H9 (cell line): ENCODE measurements at regions not wholly inside any gene's neighbourhood (a gene's known extent, or its start where the extent isn't known, plus 50 kb on each side); places are given as distances from the start of the nearest gene placed in this dataset.

Experiments
- DNase-seq: peaks from one replicate; pipeline ENCODE4 v3.0.0-alpha.2; 2017
- H2AFZ ChIP-seq: one replicate; pipeline ENCODE4 v1.6.1; 2013; ENCODE audit warnings: mild to moderate bottlenecking, low read length, control low read depth, moderate library complexity
- H2AK5ac ChIP-seq: 2 replicates; pipeline ENCODE4 v1.6.1; 2013; ENCODE audit warnings: low read length, control low read depth, mixed read lengths; ENCODE audit not compliant: insufficient read length
- H2BK120ac ChIP-seq: one replicate; pipeline ENCODE4 v1.6.1; 2013; ENCODE audit warnings: low read depth, mild to moderate bottlenecking, low read length, control low read depth, inconsistent platforms; ENCODE audit not compliant: poor library complexity, severe bottlenecking
- H2BK12ac ChIP-seq: 2 replicates; pipeline ENCODE4 v1.6.1; 2013; ENCODE audit warnings: low read length, control low read depth, mixed read lengths, low read depth; ENCODE audit not compliant: insufficient read length
- H2BK15ac ChIP-seq: 2 replicates; pipeline ENCODE4 v1.6.1; 2013; ENCODE audit warnings: low read depth, low read length, control low read depth
- H2BK20ac ChIP-seq: one replicate; pipeline ENCODE4 v1.6.1; 2013; ENCODE audit warnings: low read depth, mild to moderate bottlenecking, low read length, control low read depth, inconsistent platforms; ENCODE audit not compliant: poor library complexity, severe bottlenecking
- H2BK5ac ChIP-seq: 2 replicates; pipeline ENCODE4 v1.6.1; 2013; ENCODE audit warnings: low read length, control low read depth, mixed read lengths; ENCODE audit not compliant: insufficient read length
- H3K14ac ChIP-seq: 2 replicates; pipeline ENCODE4 v1.6.1; 2013; ENCODE audit warnings: low read length, control low read depth; ENCODE audit not compliant: insufficient read depth
- H3K18ac ChIP-seq: 2 replicates; pipeline ENCODE4 v1.6.1; 2013; ENCODE audit warnings: low read depth, mild to moderate bottlenecking, mixed read lengths, low read length, control low read depth; ENCODE audit not compliant: insufficient read length
- H3K23ac ChIP-seq: 2 replicates; pipeline ENCODE4 v1.6.1; 2013; ENCODE audit warnings: low read length, control low read depth, mixed read lengths, low read depth; ENCODE audit not compliant: insufficient read length
- H3K23me2 ChIP-seq: 2 replicates; pipeline ENCODE4 v1.6.1; 2013; ENCODE audit warnings: low read depth, mild to moderate bottlenecking, mixed read lengths, low read length, control low read depth; ENCODE audit not compliant: insufficient read length, poor library complexity, severe bottlenecking
- H3K27ac ChIP-seq: 2 replicates; pipeline ENCODE4 v1.5.1; 2013; ENCODE audit warnings: low read length, control low read depth, mixed read lengths, low read depth; ENCODE audit not compliant: insufficient read length
- H3K27me3 ChIP-seq: 2 replicates; pipeline ENCODE4 v1.6.1; 2013; ENCODE audit warnings: low read length, control low read depth, inconsistent platforms; ENCODE audit not compliant: insufficient read depth
- H3K4ac ChIP-seq: 2 replicates; pipeline ENCODE4 v1.6.1; 2013; ENCODE audit warnings: low read depth, mild to moderate bottlenecking, control low read depth, inconsistent platforms, low read length, moderate library complexity
- H3K4me1 ChIP-seq: 2 replicates; pipeline ENCODE4 v1.6.1; 2013; ENCODE audit warnings: low read length, control low read depth, inconsistent platforms; ENCODE audit not compliant: insufficient read depth
- H3K4me2 ChIP-seq: 2 replicates; pipeline ENCODE4 v1.6.1; 2013; ENCODE audit warnings: low read length, control low read depth, mixed read lengths; ENCODE audit not compliant: insufficient read length, insufficient read depth
- H3K56ac ChIP-seq: 2 replicates; pipeline ENCODE4 v1.6.1; 2013; ENCODE audit warnings: low read depth, mild to moderate bottlenecking, mixed read lengths, low read length, control low read depth; ENCODE audit not compliant: insufficient read length
- H3K79me1 ChIP-seq: 2 replicates; pipeline ENCODE4 v1.6.1; 2013; ENCODE audit warnings: low read depth, mild to moderate bottlenecking, moderate library complexity, low read length, control low read depth, inconsistent platforms; ENCODE audit not compliant: insufficient read depth, poor library complexity, severe bottlenecking
- H3K79me2 ChIP-seq: 2 replicates; pipeline ENCODE4 v1.6.1; 2013; ENCODE audit warnings: low read length, control low read depth, inconsistent platforms; ENCODE audit not compliant: insufficient read depth
- H3K9ac ChIP-seq: 2 replicates; pipeline ENCODE4 v1.6.1; 2013; ENCODE audit warnings: low read length, control low read depth, mixed read lengths; ENCODE audit not compliant: insufficient read length; ENCODE audit errors: extremely low read depth
- H3K9me3 ChIP-seq: one replicate; pipeline ENCODE4 v1.6.1; 2013; ENCODE audit warnings: low read depth, low read length, inconsistent platforms; ENCODE audit not compliant: control insufficient read depth
- H3T11ph ChIP-seq: one replicate; pipeline ENCODE4 v1.6.1; 2013; ENCODE audit warnings: mild to moderate bottlenecking, low read length, control low read depth, inconsistent platforms
- H4K20me1 ChIP-seq: one replicate; pipeline ENCODE4 v1.6.1; 2013; ENCODE audit not compliant: control insufficient read depth, insufficient read length, insufficient read depth
- H4K5ac ChIP-seq: 2 replicates; pipeline ENCODE4 v1.6.1; 2013; ENCODE audit warnings: low read depth, mild to moderate bottlenecking, mixed read lengths, low read length, control low read depth; ENCODE audit not compliant: insufficient read length
- H4K8ac ChIP-seq: replicated peaks from 2 replicates; pipeline ENCODE4 v1.6.1; 2013; ENCODE audit warnings: low read length, control low read depth, mixed read lengths, low read depth; ENCODE audit not compliant: insufficient read length
- H4K91ac ChIP-seq: 2 replicates; pipeline ENCODE4 v1.6.1; 2013; ENCODE audit warnings: low read depth, mild to moderate bottlenecking, moderate library complexity, mixed read lengths, low read length, control low read depth; ENCODE audit not compliant: insufficient read length
- H3K27ac Mint-ChIP-seq, 3 experiments: 2 replicates in 2 of 3; 3 replicates in 1 of 3; pipeline ENCODE4 v1.8.0; 2020 to 2021; ENCODE audit warnings: mixed read lengths in 3 of 3, mild to moderate bottlenecking in 1 of 3, moderate library complexity in 1 of 3
- H3K27me3 Mint-ChIP-seq: 2 replicates; pipeline ENCODE4 v1.8.0; 2021; ENCODE audit warnings: low read depth, mild to moderate bottlenecking, moderate library complexity, mixed read lengths
- H3K36me3 Mint-ChIP-seq, 3 experiments: 2 replicates in 2 of 3; 3 replicates in 1 of 3; pipeline ENCODE4 v1.8.0; 2020 to 2021; ENCODE audit warnings: low read depth in 3 of 3, mixed read lengths in 3 of 3; ENCODE audit not compliant: insufficient read depth in 1 of 3
- H3K4me1 Mint-ChIP-seq, 2 experiments: 2 replicates each; pipeline ENCODE4 v1.8.0; 2020; ENCODE audit warnings: mixed read lengths in 2 of 2
- H3K4me3 Mint-ChIP-seq, 2 experiments: 2 replicates in 1 of 2; 3 replicates in 1 of 2; pipeline ENCODE4 v1.8.0; 2020 to 2021; ENCODE audit warnings: mild to moderate bottlenecking in 2 of 2, mixed read lengths in 2 of 2, moderate library complexity in 1 of 2
- H3K9me3 Mint-ChIP-seq, 2 experiments: 2 replicates in 1 of 2; 3 replicates in 1 of 2; pipeline ENCODE4 v1.8.0; 2020; ENCODE audit warnings: mild to moderate bottlenecking in 2 of 2, mixed read lengths in 2 of 2, moderate library complexity in 1 of 2
- CTCF ChIP-seq: fragments of 200-600 bp; sonication (generic); conservative IDR thresholded peaks from 3 replicates; pipeline ENCODE4 v1.8.0; 2021; ENCODE audit warnings: antibody characterized with exemption, mild to moderate bottlenecking
- WGBS: extraction: QIAGEN DNeasy Blood & Tissue Kit; methylation state at CpG from one replicate; pipeline ENCODE4 v1.1.7; 2013; ENCODE audit warnings: missing lambda C conversion rate, low lambda C conversion rate, mixed read lengths; ENCODE audit not compliant: insufficient read length; ENCODE audit errors: extremely low coverage; 5-methylcytosine and 5-hydroxymethylcytosine counted together

- Mint-ChIP-seq H3K9me3 (peaks cover 3 to 7% of the 10 kb centered on the region in 2 experiments; a peak in 2 of 5 replicates), H3K27me3 (peaks cover 94% of the 10 kb centered on the region), H3K4me1 (peaks cover 50 to 53% of the 10 kb centered on the region in 2 experiments), H3K27ac (no peak overlapping the region), H3K4me3 (no peak overlapping the region), H3K36me3 (peaks cover 4 to 8% (median 4%) of the 10 kb centered on the region in 3 experiments)
- no peak overlapping the region for H3K4me2 ChIP-seq
- no peaks in the 10 kb centered on the region for H4K20me1 ChIP-seq
- H3K79me1 ChIP-seq: no peaks in the 10 kb centered on the region
- no peak overlapping the region for H4K5ac ChIP-seq
- WGBS: no CpG with 5 or more reads among the region's 20 CpGs
- H3K27me3 ChIP-seq: peaks cover 71% of the 10 kb centered on the region; the same call in 1 of the 2 replicates
- H3K4ac ChIP-seq: no peak overlapping the region
- no peak overlapping the region for H2BK20ac ChIP-seq
- no peak overlapping the region for H2BK5ac ChIP-seq
- no peaks in the 10 kb centered on the region for H3K9me3 ChIP-seq
- H4K8ac ChIP-seq: no peak overlapping the region
- no peak overlapping the region for H2BK120ac ChIP-seq
- H3T11ph ChIP-seq: no peak overlapping the region
- H2BK12ac ChIP-seq: no peak overlapping the region
- no peak overlapping the region for H3K14ac ChIP-seq
- H3K23me2 ChIP-seq: no peaks in the 10 kb centered on the region
- H2BK15ac ChIP-seq: no peak overlapping the region
- H2AFZ ChIP-seq: no peak overlapping the region
- H2AK5ac ChIP-seq: no peak overlapping the region
- no peak overlapping the region for H3K18ac ChIP-seq
- DNase-seq: no peak
- H3K79me2 ChIP-seq: no peaks in the 10 kb centered on the region
- no peak overlapping the region for H3K9ac ChIP-seq
- no peak overlapping the region for H4K91ac ChIP-seq
- no peak overlapping the region for H3K27ac ChIP-seq
- no peak overlapping the region for H3K56ac ChIP-seq
- H3K23ac ChIP-seq: no peak overlapping the region
- TF ChIP-seq CTCF: no peak
- H3K4me1 ChIP-seq: peaks cover 22% of the 10 kb centered on the region; the same call in 1 of the 2 replicates
Measured at GRCh38 chr17:77783991-77784820, 174.3 kb upstream of the TNRC6C start.
